Transverse colon (tissue), 4 donors: ENCODE measurements at regions not wholly inside any gene's neighbourhood (a gene's known extent, or its start where the extent isn't known, plus 50 kb on each side); places are given as distances from the start of the nearest gene placed in this dataset.

Experiments used
- DNase-seq: peaks from one replicate; pipeline ENCODE4 v3.0.0-alpha.2; 2019
- H3K27ac ChIP-seq, 4 donors: fragments of 200-600 bp; sonication (generic); 2 replicates each; pipeline ENCODE4 v1.5.1; 2016 to 2018; ENCODE audit warnings: inconsistent platforms in 4 of 4
- H3K27me3 ChIP-seq: fragments of 200-600 bp; sonication (generic); 2 replicates; pipeline ENCODE4 v1.5.1; 2017; ENCODE audit warnings: inconsistent platforms
- H3K36me3 ChIP-seq, 4 donors: fragments of 200-600 bp; sonication (generic); 2 replicates each; pipeline ENCODE4 v1.5.1; 2017 to 2019; ENCODE audit warnings: inconsistent platforms in 4 of 4
- H3K4me1 ChIP-seq, 4 donors: fragments of 200-600 bp; sonication (generic); 2 replicates each; pipeline ENCODE4 v1.5.1; 2017 to 2020; ENCODE audit warnings: inconsistent platforms in 4 of 4
- H3K4me3 ChIP-seq, 4 donors: fragments of 200-600 bp; sonication (generic); 1 replicate in 1 of 4; 2 replicates in 3 of 4; pipeline versions ENCODE4 v1.5.1 to v1.6.1; 2017 to 2019; ENCODE audit warnings: inconsistent platforms in 4 of 4
- H3K9me3 ChIP-seq, 2 donors: fragments of 200-600 bp; sonication (generic); 2 replicates each; pipeline ENCODE4 v1.5.1; 2017 to 2019; ENCODE audit warnings: inconsistent platforms in 2 of 2
- EP300 ChIP-seq: sonication (generic); formaldehyde crosslinking; IDR thresholded peaks from one replicate; pipeline ENCODE4 v1.6.1; 2017; ENCODE audit warnings: antibody characterized with exemption, low read depth
- POLR2A ChIP-seq: fragments of 450-650 bp; IDR thresholded peaks from one replicate; pipeline ENCODE4 v1.6.1; 2016; ENCODE audit warnings: antibody characterized with exemption, mild to moderate bottlenecking, moderate library complexity
- POLR2AphosphoS5 ChIP-seq, 3 donors: sonication (generic); formaldehyde crosslinking; IDR thresholded peaks; one replicate each; pipeline ENCODE4 v1.6.1; 2016; ENCODE audit warnings: antibody characterized with exemption in 3 of 3
- WGBS, 2 donors: methylation state at CpG; one replicate each; pipeline ENCODE4 v1.1.5; 2018; ENCODE audit warnings: low coverage in 1 of 2; 5-methylcytosine and 5-hydroxymethylcytosine counted together
- in situ Hi-C, 4 donors: fragments of 200-750 bp; cut with MboI; loops; one replicate each; pipeline versions ENCODE4 v1.15.0 to v1.15.1; 2017; ENCODE audit warnings: low sequenced_read_pairs in 3 of 4, low pct_ligation_motif_present in 1 of 4, low pct_unique_long_range_greater_than_20kb in 1 of 4
- intact Hi-C: fragments of 100-400 bp; cut with DNase I; formaldehyde crosslinking; loops from one replicate; pipeline ENCODE4 v1.15.1; 2023; ENCODE audit warnings: low total_unique reads
- TF ChIP-seq, protein P1 (sequence below), 5 experiments: fragments of 200-600 bp in 3 of 5; fragments of 450-650 bp in 2 of 5; sonication (generic) in 3 of 5; IDR thresholded peaks; 1 replicate in 2 of 5; 2 replicates in 3 of 5; pipeline ENCODE4 v1.5.1; 2016 to 2017; ENCODE audit warnings: antibody characterized with exemption in 5 of 5, inconsistent platforms in 3 of 5, mild to moderate bottlenecking in 2 of 5, moderate library complexity in 1 of 5

DNA sequence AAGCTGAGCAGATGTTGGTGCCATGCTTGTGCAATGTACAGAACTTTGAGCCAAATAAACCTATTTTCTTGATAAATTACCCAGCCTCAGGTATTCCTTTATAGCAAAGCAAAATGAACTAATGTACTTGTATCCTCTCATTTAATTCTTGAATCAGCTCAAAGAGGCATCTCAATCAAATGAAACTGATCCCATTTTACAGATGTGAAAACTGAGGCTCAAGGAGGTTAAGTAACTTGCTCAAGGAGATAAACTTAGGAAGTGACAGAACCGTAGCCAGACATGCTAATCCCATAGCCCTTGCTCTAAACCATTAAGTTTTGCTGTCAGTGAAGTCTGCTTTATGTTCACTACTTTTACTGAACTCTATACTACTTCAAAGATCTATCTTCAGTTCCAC lies 467.0 kb upstream of the UBE2E3 start:
- Histone ChIP-seq H3K4me3 (no peak overlapping the region), H3K36me3 (no peaks in the 10 kb centered on the region), H3K27me3 (no peaks in the 10 kb centered on the region), H3K4me1 (no peaks in the 10 kb centered on the region), H3K27ac (no peak overlapping the region), H3K9me3 (no peaks in the 10 kb centered on the region)
- WGBS, 2 donors = 75 to 100% methylated on average over 1 of the region's 1 CpG
- no peak for DNase-seq
- in situ Hi-C loops = no loop called here
- intact Hi-C loops = no loop called here
- TF ChIP-seq POLR2AphosphoS5 (IDR thresholded peaks at IDR 0.05) (no peak), POLR2A (no peak), EP300 (no peak)
- TF ChIP-seq, protein P1, sequence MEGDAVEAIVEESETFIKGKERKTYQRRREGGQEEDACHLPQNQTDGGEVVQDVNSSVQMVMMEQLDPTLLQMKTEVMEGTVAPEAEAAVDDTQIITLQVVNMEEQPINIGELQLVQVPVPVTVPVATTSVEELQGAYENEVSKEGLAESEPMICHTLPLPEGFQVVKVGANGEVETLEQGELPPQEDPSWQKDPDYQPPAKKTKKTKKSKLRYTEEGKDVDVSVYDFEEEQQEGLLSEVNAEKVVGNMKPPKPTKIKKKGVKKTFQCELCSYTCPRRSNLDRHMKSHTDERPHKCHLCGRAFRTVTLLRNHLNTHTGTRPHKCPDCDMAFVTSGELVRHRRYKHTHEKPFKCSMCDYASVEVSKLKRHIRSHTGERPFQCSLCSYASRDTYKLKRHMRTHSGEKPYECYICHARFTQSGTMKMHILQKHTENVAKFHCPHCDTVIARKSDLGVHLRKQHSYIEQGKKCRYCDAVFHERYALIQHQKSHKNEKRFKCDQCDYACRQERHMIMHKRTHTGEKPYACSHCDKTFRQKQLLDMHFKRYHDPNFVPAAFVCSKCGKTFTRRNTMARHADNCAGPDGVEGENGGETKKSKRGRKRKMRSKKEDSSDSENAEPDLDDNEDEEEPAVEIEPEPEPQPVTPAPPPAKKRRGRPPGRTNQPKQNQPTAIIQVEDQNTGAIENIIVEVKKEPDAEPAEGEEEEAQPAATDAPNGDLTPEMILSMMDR (IDR thresholded peaks at IDR 0.05) = no peak

DNA sequence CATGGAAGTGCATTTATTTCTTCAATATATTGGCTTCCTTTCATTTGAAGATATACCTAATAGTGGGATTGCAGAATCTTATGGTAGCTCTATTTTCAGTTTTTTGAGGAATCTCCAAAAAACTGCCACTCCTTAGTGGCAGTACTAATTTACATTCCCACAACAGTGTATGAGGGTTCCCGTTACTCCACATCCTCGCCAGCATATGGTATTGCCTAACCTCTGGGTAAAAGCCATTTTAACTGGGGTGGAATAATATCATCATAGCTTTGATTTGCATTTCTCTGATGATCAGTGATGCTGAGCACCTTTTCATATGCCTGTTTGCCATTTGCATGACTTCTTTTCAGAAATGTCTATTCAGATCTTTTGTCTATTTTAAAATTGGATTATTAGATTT lies 471.9 kb upstream of the UBE2E3 start:
- TF ChIP-seq EP300 = no peak
- TF ChIP-seq POLR2A = no peak
- no peak for TF ChIP-seq POLR2AphosphoS5 (IDR thresholded peaks at IDR 0.05)
- TF ChIP-seq, protein P1 (IDR thresholded peaks at IDR 0.05) = no peak
- in situ Hi-C loops = no loop called here

DNA sequence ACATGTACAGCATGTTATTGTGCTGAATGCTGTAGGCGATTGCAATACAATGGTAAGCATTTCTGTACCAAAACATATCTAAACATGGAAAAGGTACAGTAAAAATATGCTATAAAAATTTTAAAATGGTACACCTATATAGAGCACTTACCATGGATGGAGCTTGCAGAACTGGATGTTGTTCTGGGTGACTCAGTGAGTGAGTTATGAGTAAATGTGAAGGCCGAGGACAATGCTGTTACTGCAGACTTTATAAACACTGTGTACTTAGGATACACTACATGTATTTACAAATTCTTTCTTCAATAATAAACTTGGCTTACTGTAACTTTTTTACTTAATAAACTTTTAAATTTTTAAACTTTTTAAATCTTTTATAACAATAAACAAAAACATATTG lies 473.4 kb upstream of the UBE2E3 start:
- no peaks in the 10 kb centered on the region for H3K36me3 ChIP-seq
- no peaks in the 10 kb centered on the region for H3K9me3 ChIP-seq
- H3K4me3 ChIP-seq = no peak overlapping the region
- no peak overlapping the region for H3K27ac ChIP-seq
- no peaks in the 10 kb centered on the region for H3K4me1 ChIP-seq
- DNase-seq = no peak
- in situ Hi-C loops = no loop called here
- TF ChIP-seq, protein P1 (IDR thresholded peaks at IDR 0.05) = no peak
- TF ChIP-seq POLR2A = no peak
- TF ChIP-seq EP300 = no peak
- no peak for TF ChIP-seq POLR2AphosphoS5 (IDR thresholded peaks at IDR 0.05)
- no peaks in the 10 kb centered on the region for H3K27me3 ChIP-seq
- WGBS, 2 donors = 61 to 74% methylated on average over 2 of the region's 2 CpGs
- intact Hi-C loops = no loop called here

More for the DNA sequence above, 471.9 kb upstream of the UBE2E3 start:
- intact Hi-C loops = no loop called here
- Histone ChIP-seq H3K4me1 (no peaks in the 10 kb centered on the region), H3K4me3 (no peak overlapping the region), H3K36me3 (no peaks in the 10 kb centered on the region), H3K9me3 (no peaks in the 10 kb centered on the region), H3K27ac (no peak overlapping the region), H3K27me3 (no peaks in the 10 kb centered on the region)
- no peak for DNase-seq
- 83 to 92% methylated on average over 2 of the region's 2 CpGs for WGBS, 2 donors

DNA sequence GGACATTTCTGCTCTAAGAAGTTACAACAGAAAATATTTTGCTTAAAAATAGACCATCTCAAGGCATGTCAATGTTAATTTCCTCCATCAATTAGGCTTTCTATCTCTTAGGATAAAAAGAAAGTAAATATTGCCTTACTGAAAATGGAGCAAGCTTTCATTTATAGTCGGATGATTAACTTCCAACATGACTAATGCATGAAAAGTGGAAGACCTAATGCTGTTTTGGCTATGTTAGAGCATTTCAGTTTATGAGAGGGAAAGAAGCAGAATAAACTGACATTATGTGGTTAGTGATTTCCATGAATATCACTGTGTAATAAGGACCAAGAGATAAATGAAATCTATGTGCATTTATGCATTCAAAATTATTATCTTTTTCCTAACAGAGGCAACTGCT lies 475.2 kb upstream of the UBE2E3 start:
- H3K9me3 ChIP-seq = no peaks in the 10 kb centered on the region
- in situ Hi-C loops = no loop called here
- H3K4me1 ChIP-seq = no peaks in the 10 kb centered on the region
- 60 to 82% methylated on average over 1 of the region's 1 CpG for WGBS, 2 donors
- H3K36me3 ChIP-seq = no peaks in the 10 kb centered on the region
- no peak overlapping the region for H3K4me3 ChIP-seq
- no peak for DNase-seq
- H3K27me3 ChIP-seq = no peaks in the 10 kb centered on the region
- H3K27ac ChIP-seq = no peak overlapping the region
- intact Hi-C loops = no loop called here
- no peak for TF ChIP-seq POLR2A
- no peak for TF ChIP-seq EP300
- TF ChIP-seq POLR2AphosphoS5 (IDR thresholded peaks at IDR 0.05) = no peak
- TF ChIP-seq, protein P1 (IDR thresholded peaks at IDR 0.05) = no peak
